ENCODE measurements at regions not wholly inside any gene's neighbourhood (a gene's known extent, or its start where the extent isn't known, plus 50 kb on each side); places are given as distances from the start of the nearest gene placed in this dataset.
A peak's percentile ranks its signal among the peaks of the same experiment; 100 is the strongest.

- DNase-seq, result no peak
Observed at GRCh38 chr13:50334115-50334778, 319.0 kb downstream of the KCNRG start.

- no peak for DNase-seq
Observed at GRCh38 chr13:50334944-50335343, 319.7 kb downstream of the KCNRG start.

- DNase-seq, result no peak
Observed at GRCh38 chr13:50339271-50339670, 324.0 kb downstream of the KCNRG start.

- DNase-seq, result no peak
Observed at GRCh38 chr13:50340146-50340545, 324.9 kb downstream of the KCNRG start.

- DNase-seq, result no peak
Observed at GRCh38 chr13:50340551-50341287, 325.5 kb downstream of the KCNRG start.

- DNase-seq, result no peak
Observed at GRCh38 chr13:50341526-50341925, 326.3 kb downstream of the KCNRG start.

GRCh38 chr13:50344717-50345116, 329.5 kb downstream of the KCNRG start:
- no peak for DNase-seq

- no peak for DNase-seq
Observed at GRCh38 chr13:50345804-50346203, 330.6 kb downstream of the KCNRG start.

GRCh38 chr13:50348371-50348770, 333.1 kb downstream of the KCNRG start:
- DNase-seq, result no peak

- DNase-seq, result no peak
Observed at GRCh38 chr13:50352720-50353480, 337.7 kb downstream of the KCNRG start.

- no peak for DNase-seq
Observed at GRCh38 chr13:50353651-50354415, 338.6 kb downstream of the KCNRG start.

GRCh38 chr13:50355797-50356196, 340.6 kb downstream of the KCNRG start:
- DNase-seq, result no peak

GRCh38 chr13:50357136-50357535, 341.9 kb downstream of the KCNRG start:
- no peak for DNase-seq

GRCh38 chr13:50357586-50358118, 342.4 kb downstream of the KCNRG start:
- no peak for DNase-seq

GRCh38 chr13:50358231-50359040, 343.2 kb downstream of the KCNRG start:
- no peak for DNase-seq

- no peak for DNase-seq
Observed at GRCh38 chr13:50359041-50359367, 343.8 kb downstream of the KCNRG start.

- DNase-seq, result no peak
Observed at GRCh38 chr13:50359779-50360178, 344.5 kb downstream of the KCNRG start.

- no peak for DNase-seq
Observed at GRCh38 chr13:50360637-50361036, 345.4 kb downstream of the KCNRG start.

GRCh38 chr13:50361282-50361681, 346.0 kb downstream of the KCNRG start:
- DNase-seq, result no peak

- peak; percentile 39 to 57 for DNase-seq
Observed at GRCh38 chr13:50365408-50366391, 350.5 kb downstream of the KCNRG start.

Measured in activated CD4-positive, alpha-beta T cell treated with anti-CD3 and anti-CD28 coated beads, Interleukin-2, amount 50 U/mL, for 4 hours (primary cell).